Muscle of back (tissue), 3 donors: ENCODE measurements at regions not wholly inside any gene's neighbourhood (a gene's known extent, or its start where the extent isn't known, plus 50 kb on each side); places are given as distances from the start of the nearest gene placed in this dataset.
A peak's percentile ranks its signal among the peaks of the same experiment; 100 is the strongest.
"Not testable (repeated sequence)": the region's sequence is repeated elsewhere in the genome, so short reads cannot be mapped to it uniquely, and the experiment has no call there.

ENCODE experiments used
- DNase-seq, 3 donors: peaks; one replicate each; pipeline versions ENCODE4 v3.0.0 to v3.0.0-alpha.2; 2013

- no peak for DNase-seq
Observed at GRCh38 chr3:150300852-150301517, 107.1 kb upstream of the TSC22D2 start.

GRCh38 chr3:150300388-150300787 is 107.7 kb upstream of the TSC22D2 start:
- DNase-seq = no peak

- no peak for DNase-seq
Observed at GRCh38 chr3:150299201-150299600, 108.9 kb upstream of the TSC22D2 start.

GRCh38 chr3:150296966-150297365 is 111.1 kb upstream of the TSC22D2 start:
- no peak for DNase-seq

GRCh38 chr3:150296123-150296735 is 111.9 kb upstream of the TSC22D2 start:
- peak in 1 of 3 donors; percentile 63 for DNase-seq

GRCh38 chr3:150293401-150294001 is 114.6 kb upstream of the TSC22D2 start:
- peak in 2 of 3 donors; percentile 73 to 90 for DNase-seq

GRCh38 chr3:150292891-150293290 is 115.2 kb upstream of the TSC22D2 start:
- DNase-seq = peak in 1 of 3 donors; percentile 89

- no peak for DNase-seq
Observed at GRCh38 chr3:150291515-150291914, 116.6 kb upstream of the TSC22D2 start.

- no peak for DNase-seq
Observed at GRCh38 chr3:150286390-150287147, 121.5 kb upstream of the TSC22D2 start.

GRCh38 chr3:150285601-150286000 is 122.5 kb upstream of the TSC22D2 start:
- DNase-seq = no peak

GRCh38 chr3:150278843-150279381 is 129.2 kb upstream of the TSC22D2 start:
- DNase-seq = no peak

GRCh38 chr3:150278195-150278594 is 129.9 kb upstream of the TSC22D2 start:
- no peak for DNase-seq

GRCh38 chr3:150277444-150277843 is 130.7 kb upstream of the TSC22D2 start:
- no peak for DNase-seq

- DNase-seq = no peak
Observed at GRCh38 chr3:150275941-150276340, 132.2 kb upstream of the TSC22D2 start.

- no peak for DNase-seq
Observed at GRCh38 chr3:150274372-150274771, 133.7 kb upstream of the TSC22D2 start.

- DNase-seq = no peak
Observed at GRCh38 chr3:150273396-150273795, 134.7 kb upstream of the TSC22D2 start.

GRCh38 chr3:150271591-150271960 is 136.5 kb upstream of the TSC22D2 start:
- DNase-seq = peak in 1 of 3 donors; percentile 55

GRCh38 chr3:150270883-150271590 is 137.1 kb upstream of the TSC22D2 start:
- DNase-seq = no peak

- not testable (repeated sequence) for DNase-seq
Observed at GRCh38 chr3:150270444-150270843, 137.7 kb upstream of the TSC22D2 start.

- DNase-seq = no peak
Observed at GRCh38 chr3:150269526-150269925, 138.6 kb upstream of the TSC22D2 start.
